NCI-H748 treated with DMSO at 0.1 percent for 48 hours (cell line): ENCODE measurements at regions not wholly inside any gene's neighbourhood (a gene's known extent, or its start where the extent isn't known, plus 50 kb on each side); places are given as distances from the start of the nearest gene placed in this dataset.

Source experiments
- DNase-seq: peaks from one replicate; lab custom pipeline; 2025; lab: John Stamatoyannopoulos, UW

DNA sequence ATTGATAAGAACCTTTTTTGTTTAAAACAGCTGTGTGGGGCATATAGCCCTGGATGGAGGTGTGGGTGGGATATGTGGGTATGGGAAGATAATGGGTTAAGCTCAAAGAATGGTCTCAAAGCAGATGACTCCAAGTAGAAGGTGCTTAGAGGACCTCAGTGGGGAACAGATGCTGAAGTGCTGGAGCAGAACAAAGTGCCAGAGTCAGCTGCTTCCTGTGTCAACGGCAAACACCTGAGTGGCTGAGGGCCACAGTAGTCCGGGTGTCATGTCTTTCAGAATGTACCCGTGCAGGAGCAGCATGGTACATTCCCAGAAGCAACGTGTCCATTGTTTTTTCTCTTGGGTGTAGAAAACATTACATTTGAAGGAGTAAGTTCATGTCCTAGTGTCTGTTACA is 210.6 kb downstream of the CCNG2 start:
- DNase-seq, result no peak

DNA sequence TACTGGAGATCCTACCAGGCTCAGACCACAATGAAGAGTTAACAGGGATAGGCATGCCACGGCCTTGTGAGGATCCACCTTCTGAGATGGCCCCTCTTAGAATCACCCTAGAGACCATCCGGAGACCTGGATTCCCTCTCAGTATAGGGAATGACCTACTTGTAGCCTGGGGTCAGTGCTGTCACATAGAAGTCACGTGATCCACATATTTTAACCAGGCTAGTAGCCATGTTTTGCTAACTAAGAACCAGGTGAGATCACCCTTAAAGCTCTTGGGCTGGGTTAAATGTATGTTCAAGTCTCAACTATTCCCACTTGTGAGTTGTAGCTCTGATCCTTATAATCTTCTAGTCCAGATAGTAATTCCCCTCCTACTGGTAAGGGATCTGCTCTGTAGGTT is 215.4 kb downstream of the CCNG2 start:
- DNase-seq, result no peak

DNA sequence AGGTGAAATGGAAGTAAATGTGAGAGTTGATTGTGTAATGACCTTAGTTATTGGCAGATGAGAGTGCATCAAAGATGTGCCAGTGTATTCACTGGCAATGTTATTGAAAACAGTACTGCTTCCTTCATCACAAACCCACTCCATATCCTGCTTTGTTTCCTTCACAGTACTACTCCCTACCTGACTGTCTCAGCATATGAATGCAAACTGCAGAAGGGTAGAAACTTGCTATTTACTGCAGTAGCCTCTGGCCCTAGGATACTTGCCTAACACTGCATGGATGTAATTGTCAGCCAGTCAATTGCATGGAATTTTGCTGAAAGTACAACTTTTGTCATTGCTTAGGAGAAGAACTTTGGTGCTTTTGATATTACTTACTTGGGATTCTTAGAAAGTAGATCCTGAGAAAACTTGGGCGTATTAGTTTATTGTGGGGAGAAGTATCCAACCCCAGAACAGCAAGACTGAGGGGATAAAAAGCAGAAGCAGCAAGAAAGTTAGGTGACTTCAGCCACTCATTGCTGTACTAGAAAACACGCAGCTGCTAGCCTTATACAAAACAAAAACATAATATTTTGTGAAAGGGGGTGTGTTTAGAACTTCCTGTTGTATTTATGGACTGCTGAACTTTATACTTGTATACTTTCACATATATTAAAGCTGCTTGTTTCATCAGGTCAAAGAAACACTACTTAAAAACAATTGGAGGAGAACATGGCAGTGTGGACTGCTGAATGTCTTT is 219.0 kb downstream of the CCNG2 start:
- no peak for DNase-seq

DNA sequence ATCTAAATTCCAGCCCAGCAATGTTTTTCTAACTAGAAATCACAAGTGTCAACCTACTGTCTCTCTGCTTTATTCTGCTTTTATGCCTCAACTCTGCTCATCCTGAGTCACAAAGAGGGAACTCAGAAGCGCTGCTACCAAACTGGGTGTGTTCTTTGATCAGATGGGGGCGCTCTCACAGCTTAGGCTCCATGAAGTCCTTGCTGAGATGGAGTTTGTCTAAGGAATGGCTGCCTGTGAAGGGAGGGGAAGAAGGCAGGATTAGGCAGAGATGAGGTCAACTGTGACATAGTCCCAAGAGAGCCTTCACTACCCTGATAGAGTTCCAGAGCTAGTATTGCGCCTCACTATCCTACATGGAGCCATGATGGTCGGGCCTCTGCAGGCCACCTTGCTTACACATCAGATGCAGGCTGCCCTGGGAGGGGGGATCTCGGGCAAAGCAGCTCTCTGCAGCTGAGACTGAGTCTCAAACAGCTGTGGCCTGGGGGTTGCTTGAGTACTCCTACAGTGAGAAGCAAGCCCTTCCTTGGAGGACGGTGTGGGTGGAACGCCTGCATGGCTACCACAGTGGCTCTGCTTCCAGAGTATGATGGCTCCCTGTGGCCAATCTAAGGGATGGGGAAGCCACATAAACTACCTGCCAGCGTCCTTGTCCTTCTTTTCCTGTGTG is 219.9 kb downstream of the CCNG2 start:
- DNase-seq, result no peak

DNA sequence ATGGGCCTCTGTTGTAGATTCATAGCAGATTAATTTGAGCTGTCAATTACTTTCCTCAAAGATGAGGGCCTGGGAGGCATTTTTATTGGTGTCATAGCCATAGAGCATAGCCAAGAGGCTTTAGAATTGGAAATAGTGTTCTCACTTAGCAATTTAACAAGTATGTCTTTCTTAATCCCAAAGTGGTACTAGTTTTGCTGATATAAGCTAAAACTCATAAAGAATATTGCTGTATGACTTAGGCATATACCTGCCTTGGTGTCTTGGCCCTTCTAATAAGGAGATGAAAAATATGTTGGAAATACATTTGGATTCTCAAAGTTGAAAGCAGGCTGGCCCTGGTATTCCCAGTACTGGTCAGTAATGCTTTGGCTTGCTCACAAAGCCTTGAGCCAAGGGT is 221.5 kb upstream of the CXCL13 start:
- DNase-seq, result no peak

DNA sequence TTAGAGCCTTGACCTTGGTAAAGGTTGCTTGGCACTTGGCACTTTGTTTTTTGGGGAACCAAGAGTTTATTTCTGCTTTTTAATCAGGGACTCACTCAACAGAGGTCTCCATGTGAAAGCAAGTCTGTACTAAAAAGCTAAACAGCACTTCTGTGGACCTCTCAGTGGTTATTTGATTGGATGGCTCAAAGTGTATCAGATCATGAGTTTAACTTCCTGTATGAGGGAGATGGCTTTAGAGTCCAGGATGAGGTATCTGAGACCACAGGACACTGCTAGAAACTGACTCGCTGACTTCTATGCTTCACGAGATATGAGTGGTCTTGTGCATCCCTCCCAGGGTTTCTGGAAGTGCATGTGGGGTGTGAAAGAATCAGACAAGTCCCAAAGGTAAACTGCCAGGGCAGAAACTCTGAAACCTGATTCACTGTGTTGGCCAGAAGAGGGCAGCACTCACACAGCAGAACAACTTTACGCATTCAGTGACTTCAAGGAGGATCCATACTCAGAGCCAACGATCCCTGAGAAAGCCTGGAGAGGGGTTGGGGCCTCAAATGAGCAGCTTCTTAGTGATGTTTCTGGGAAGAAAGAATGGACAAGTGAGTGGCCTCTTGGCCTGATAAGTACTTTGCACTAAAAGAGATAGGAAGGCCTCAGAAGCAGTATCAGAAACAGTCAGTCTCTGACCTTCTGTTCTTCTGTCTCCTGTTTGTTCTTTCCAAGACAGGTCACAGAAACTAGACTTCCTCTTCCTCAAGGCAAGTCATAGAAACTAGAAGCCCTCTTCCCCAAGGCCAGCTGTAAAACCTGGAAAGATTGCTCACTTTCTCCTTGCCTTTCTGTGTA is 220.3 kb upstream of the CXCL13 start:
- DNase-seq, result no peak

DNA sequence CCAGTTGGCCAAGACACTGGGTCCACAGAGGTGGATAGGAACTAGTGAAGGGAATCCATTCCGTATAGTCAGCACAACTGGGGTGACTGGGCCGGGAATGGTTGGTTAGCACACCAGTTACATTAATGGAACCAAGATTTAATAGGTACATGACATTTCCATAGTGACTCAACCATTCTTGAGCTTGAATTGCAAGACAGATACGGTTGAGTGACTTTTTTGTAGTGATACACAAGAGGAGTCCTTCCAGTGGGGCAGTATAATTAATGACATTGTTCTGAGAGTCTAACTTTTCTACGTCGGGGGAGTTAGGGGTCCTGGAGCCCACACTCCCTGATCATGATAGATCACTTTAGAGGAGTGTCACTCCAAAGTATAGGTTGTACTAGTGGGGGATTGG is 211.6 kb upstream of the CXCL13 start:
- DNase-seq, result no peak

DNA sequence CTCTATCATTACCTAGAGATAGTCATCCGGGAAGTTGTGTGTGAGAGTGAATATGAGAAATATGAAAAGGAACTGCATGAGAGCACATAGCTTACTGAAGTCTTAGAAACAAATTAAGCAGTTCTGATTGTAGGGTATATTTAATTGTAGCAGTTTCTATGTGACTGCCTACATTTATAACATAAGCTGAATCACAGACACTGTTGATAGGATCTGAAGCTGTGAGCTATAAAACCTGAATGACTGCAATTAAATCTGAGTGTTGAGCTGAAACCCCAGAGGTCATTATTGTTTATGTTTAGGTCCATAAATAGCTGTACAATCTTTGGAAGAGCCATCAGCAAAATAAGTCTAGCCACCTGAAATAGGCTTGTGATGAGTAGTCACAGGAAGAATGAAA is 210.1 kb upstream of the CXCL13 start:
- no peak for DNase-seq

DNA sequence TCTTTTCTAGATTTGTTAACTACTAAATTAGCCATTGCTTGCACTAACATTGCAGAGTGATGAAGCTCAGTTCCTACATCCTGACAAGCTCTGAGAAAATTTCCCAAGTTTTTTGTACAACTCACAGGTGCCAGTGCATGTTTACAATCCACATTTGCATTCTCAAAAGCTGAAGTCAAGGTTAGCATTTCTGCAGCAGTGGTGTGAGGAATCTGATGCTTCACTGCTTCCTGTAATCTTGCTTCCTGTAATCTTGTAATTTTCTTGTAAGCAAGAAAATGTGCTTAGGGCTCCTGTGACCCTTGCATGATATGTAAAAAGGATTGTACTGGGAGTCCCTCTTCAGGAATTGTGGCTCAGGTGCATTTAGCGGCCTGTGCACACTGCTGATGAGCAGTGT is 207.4 kb upstream of the CXCL13 start:
- no peak for DNase-seq

DNA sequence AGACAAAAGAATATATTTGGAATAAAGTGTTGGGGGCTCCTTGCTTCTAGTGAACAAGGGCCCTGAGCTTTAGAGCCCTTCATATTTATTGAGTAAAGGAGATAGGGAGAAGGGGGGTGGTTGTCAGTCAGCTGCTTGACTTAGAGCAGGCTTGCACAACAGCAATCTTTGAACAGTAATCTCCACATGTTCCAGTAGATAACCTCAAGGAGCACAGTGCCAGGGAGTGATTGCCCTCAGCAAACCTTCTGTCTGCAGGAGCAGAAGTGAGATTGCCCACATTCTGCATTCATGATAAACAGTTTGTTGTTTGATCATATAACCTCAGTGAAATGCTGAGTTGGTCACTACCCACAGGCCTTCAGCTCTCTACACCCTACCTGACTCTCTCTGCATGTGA is 205.8 kb upstream of the CXCL13 start:
- DNase-seq, result no peak

DNA sequence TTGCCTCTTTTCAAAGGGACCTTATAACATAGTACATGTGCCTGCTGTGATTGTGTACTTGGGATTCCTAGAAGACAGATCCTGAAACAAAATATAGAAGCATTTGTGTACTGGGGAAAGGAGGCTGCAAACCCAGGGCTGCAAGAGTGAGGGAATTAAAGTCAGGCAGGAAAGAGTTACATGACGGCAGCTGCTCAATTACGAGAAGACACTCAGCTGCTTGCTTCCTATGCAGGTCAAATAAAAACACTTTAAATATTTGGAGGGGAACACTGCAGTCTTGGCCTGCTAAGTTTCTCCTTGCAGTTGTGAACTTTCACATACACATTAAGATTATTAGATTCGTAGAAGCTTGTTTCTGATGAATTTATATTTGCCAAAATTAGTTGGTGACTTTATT is 191.9 kb upstream of the CXCL13 start:
- no peak for DNase-seq

DNA sequence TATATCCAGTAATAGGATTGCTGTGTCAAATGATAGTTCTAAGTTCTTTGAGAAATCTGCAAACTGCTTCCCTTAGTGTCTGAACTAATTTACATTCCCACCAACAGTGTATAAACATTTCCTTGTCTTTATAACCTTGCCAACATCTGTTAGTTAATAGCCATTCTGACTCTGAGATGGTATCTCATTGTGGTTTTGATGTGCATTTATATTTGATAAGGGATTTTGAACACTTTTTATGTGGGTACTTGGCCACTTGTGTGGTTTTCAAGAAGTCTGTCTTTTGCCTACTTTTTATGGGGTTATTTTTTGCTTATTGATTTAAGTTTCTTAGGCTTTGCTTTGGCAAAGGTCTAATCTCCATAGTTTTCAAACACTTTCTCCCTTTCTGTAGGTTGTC is 189.9 kb upstream of the CXCL13 start:
- no peak for DNase-seq

DNA sequence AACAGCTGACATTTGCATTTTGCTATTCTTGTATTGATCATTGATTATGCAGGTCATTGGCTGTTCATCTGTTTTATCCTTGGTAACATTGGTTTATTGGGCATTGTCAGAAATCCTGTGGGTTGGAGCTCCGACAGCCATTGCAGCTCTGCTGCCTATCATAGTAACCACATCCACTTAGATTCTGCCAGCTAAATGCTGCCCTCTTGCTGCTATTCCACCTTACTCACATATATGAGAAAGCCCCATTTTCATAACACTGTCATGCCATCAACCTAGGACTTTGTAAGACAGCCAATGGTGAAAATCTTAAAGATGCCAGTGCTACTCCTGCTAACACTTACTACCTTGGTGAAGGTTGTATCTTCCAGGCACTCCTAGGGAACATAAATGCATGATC is 187.3 kb upstream of the CXCL13 start:
- DNase-seq, result no peak

DNA sequence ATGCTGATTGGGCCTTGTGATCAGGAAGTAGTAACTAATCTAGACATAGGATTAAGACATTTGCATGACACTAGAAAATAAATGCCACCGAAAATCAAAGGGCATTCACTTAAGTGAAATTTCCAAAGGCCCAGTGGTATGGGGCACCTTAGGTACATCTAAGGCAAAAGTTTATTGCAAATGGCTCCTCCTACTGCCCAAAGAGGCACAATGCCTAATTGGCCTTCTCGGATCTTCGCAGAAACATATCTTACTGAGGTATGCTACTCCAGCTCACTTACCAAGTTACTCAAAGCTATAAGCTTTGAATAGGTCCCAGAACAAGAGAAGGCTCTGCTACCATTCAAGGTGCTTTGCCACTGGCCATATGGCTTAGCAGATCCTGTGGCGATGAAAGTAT is 174.8 kb upstream of the CXCL13 start:
- DNase-seq, result no peak

DNA sequence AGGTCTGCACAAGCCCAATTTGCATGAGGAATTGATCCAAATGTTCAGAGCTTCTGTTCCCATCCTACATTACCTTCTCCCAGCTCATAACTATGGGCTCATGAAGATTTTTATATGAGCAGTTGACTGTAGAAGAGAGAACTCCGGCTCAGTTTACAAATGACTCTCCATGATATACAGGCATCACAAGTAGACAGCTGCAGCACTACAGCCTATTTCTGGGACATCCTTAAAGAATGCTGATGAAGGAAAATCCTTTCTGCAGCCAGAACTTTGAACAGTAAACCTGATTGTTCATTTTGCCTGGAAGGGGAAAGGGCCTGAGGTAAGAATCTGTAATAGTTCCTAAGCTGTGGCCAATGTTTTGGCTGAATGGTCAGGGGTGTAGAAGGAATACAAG is 174.1 kb upstream of the CXCL13 start:
- no peak for DNase-seq

DNA sequence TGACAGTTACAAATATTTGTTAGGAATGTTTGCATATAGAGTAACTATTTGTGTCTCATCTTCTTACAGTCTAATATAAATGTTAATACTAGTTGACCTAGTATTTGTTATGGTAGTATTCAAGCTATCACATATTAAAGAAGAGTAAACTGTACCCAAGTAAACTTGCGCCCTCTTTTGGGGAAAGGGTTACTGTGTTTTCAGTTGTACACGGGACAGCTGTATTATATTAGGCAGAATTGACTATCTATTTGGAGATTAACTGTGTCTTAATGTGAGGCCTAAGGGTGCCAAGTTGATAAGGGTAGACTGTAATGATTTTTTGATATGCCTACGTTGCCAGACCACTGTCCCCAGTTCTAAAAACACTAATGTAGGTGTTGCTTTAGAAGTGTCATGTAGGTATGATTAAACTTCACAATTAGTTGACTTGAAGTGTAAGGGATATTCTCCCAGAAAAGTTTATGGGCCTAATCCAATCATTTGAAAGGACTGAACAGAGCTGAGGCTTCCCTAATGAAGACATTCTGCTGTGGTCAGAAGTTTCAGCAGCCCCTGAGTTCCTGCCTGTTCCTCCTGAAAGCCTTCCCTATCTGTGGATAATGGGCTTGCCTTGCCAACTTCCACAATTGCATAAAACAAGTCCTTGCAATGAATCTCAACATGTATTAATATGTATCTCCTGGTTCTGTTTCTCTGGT is 172.8 kb upstream of the CXCL13 start:
- DNase-seq, result no peak

DNA sequence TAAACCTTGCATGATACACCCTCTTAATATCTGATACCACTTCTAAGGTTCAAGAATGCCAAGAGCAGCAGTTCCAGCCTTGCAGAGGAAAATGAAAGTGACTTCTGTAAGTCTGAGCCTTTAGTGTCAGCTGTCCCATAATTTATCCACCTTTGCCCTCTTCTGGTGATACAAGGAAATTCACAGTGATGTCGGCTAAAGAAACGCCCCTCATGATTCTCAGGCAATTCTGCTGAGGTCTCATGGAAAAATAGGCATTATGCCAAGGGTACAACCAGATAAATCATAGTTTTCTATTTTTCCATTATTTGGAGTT is 172.2 kb upstream of the CXCL13 start:
- peak; percentile 2 for DNase-seq

DNA sequence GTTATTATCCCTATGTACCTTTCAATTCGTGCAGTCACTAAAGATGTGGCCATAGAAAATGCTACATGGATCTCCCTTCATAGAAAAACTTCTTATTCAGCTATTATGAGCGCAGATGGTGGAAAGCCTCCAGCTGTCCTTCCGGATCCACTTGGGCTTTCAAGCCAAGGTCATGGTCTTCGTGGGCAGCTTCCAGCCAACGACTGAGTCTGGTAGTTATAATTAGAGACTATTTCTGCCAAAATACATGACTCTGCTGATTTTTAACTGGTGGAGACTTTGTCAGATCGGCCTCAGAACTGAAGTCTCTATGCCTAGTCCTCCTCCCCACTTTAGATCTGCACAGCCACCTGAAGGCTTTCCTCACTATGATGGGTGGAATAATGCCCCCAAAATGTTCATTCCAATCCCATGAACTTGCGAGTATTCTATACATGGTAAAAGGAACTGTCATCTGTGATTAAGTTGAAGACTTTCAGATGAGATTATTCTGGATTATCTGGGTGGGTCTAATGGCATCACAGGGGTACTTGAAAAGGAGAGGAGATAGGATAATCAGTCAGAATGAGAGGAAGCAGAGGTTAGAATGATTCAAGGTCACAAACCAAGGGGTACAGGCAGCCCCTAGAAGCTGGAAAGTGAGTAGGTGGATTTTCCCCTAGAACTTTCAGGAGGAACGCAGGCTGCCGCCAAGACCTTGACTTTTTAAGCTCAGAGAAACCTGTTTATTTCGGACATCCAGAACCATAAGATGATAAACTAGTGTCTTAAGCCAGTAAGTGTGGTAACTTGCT is 171.1 kb upstream of the CXCL13 start:
- DNase-seq, result no peak

DNA sequence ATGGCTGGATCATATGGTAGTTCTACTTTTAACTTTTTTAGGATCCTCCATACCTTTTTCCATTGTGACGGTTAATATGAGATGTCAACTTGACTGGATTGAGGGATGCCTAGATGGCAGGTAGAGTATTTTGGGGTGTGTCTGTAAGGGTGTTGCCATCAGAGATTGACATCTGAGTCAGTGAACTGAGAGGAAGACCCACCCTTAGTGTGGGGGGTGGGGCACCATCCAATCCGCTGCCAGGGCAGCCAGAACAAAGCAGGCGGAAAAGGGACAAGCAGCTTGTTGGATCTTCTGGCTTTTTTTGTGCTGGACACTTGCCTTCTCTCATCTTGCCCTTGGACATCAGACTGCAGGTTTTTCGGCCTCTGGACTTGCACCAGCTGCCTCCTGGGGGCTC is 168.5 kb upstream of the CXCL13 start:
- no peak for DNase-seq

DNA sequence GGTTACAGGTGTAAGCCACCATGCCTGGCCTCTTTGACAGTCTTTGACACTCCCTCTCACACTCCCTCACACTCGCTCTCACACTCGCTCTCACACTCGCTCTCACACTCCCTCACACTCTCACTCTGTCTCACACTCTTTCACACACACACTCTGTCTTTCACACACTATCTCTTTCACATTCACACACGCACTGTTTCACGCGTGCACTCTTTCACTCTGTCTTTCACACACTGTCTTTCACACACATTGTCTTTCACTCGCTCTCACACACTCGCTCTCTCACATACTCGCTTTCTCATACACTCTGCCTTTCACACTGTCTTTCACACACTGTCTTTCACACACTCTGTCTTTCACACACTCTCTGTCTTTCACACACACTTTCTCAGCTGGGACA is 167.1 kb upstream of the CXCL13 start:
- no peak for DNase-seq

DNA sequence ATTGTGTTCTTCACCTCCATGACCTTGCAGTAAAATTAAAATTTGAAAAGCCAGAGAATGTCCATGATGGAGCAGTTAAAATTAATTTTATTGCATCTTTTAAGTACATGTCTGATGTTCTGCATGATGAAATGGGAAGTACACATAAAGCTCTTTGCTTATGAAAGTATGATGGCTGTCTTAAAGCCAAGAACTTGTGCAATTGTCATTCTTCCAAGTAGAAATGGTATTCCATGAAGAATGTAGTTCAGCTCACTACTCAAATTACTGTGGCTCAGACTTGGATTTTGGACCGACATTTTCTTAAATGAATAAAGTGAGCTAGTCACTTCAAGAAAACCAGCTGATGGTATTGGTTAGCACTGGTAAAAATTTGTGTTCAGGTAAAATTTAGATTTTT is 161.7 kb upstream of the CXCL13 start:
- DNase-seq, result no peak

DNA sequence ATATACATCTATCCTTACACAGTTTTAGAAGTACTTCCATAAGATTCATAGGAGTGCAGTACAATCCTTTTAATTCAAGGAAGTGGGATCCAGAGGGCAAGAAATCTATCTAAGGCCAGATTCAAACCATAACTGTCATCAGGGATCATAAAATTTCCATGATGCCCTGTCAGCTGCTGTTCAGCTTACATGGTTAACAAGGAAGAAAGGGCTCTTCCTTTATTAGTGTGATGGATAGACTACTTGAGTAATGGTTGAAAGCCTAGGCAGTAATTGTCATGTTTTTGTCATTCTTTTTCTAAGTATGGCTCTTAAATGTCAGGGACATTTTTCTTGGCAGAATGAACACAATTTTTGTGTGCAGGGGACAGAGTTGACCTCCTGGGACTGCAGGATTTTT is 159.8 kb upstream of the CXCL13 start:
- DNase-seq, result no peak
